Liver (tissue), 3 donors: ENCODE measurements at regions not wholly inside any gene's neighbourhood (a gene's known extent, or its start where the extent isn't known, plus 50 kb on each side); places are given as distances from the start of the nearest gene placed in this dataset.

Source experiments
- ATF3 ChIP-seq: IDR thresholded peaks from 2 replicates; pipeline ENCODE4 v1.6.1; 2016; ENCODE audit warnings: antibody characterized with exemption
- CTCF ChIP-seq: fragments of 150-350 bp; IDR thresholded peaks from 2 replicates; pipeline ENCODE4 v1.5.1; 2017; ENCODE audit warnings: improper control_type of control experiment, low read depth, low read length; ENCODE audit not compliant: missing input control
- EGR1 ChIP-seq, 2 donors: IDR thresholded peaks; 2 replicates each; pipeline ENCODE4 v1.6.1; 2016 to 2018; ENCODE audit warnings: antibody characterized with exemption in 2 of 2, low read depth in 2 of 2
- JUND ChIP-seq, 2 donors: IDR thresholded peaks; 2 replicates each; pipeline ENCODE4 v1.6.1; 2016; ENCODE audit warnings: antibody characterized with exemption in 2 of 2
- MAX ChIP-seq: IDR thresholded peaks from 2 replicates; pipeline ENCODE4 v1.6.1; 2016; ENCODE audit warnings: antibody characterized with exemption
- REST ChIP-seq: IDR thresholded peaks from 2 replicates; pipeline ENCODE4 v1.6.1; 2016; ENCODE audit warnings: antibody characterized with exemption, mild to moderate bottlenecking
- SP1 ChIP-seq: IDR thresholded peaks from 2 replicates; pipeline ENCODE4 v1.6.1; 2018; ENCODE audit warnings: antibody characterized with exemption, mild to moderate bottlenecking
- TAF1 ChIP-seq: conservative IDR thresholded peaks from 2 replicates; pipeline ENCODE4 v1.6.1; 2016; ENCODE audit warnings: antibody characterized with exemption, mild to moderate bottlenecking
- donor health status: healthy.
- donor health status: healthy.

- TF ChIP-seq SP1 = no peak
- no peak for TF ChIP-seq MAX
- no peak for TF ChIP-seq TAF1
- no peak for TF ChIP-seq CTCF
- no peak for TF ChIP-seq ATF3
- TF ChIP-seq EGR1 (IDR thresholded peaks at IDR 0.05; ENCODE audit: low read depth in 2 of 2) = no peak
- TF ChIP-seq REST = no peak
- TF ChIP-seq JUND (IDR thresholded peaks at IDR 0.05) = no peak
Observed at GRCh38 chr6:151753581-151753980, 53.9 kb upstream of the ESR1 start.
